Endodermal cell (in vitro differentiated cells): ENCODE measurements at regions not wholly inside any gene's neighbourhood (a gene's known extent, or its start where the extent isn't known, plus 50 kb on each side); places are given as distances from the start of the nearest gene placed in this dataset.
A peak's percentile ranks its signal among the peaks of the same experiment; 100 is the strongest.

Experiments used
- DNase-seq: peaks from one replicate; pipeline ENCODE4 v3.0.0-alpha.2; 2017
- H3K27ac ChIP-seq: 2 replicates; pipeline ENCODE4 v1.5.1; 2013; ENCODE audit warnings: mild to moderate bottlenecking, low read depth, low read length, moderate library complexity
- H3K27me3 ChIP-seq: 2 replicates; pipeline ENCODE4 v1.6.1; 2013; ENCODE audit warnings: mild to moderate bottlenecking, low read length, moderate library complexity; ENCODE audit not compliant: insufficient read depth, control insufficient read depth, poor library complexity, severe bottlenecking
- H3K36me3 ChIP-seq: 2 replicates; pipeline ENCODE4 v1.7.0; 2013; ENCODE audit warnings: mild to moderate bottlenecking, low read length, moderate library complexity; ENCODE audit not compliant: control insufficient read depth, insufficient read depth
- H3K4me1 ChIP-seq: one replicate; pipeline ENCODE4 v1.7.0; 2013; ENCODE audit warnings: low read length; ENCODE audit not compliant: control insufficient read depth, insufficient read depth
- H3K4me3 ChIP-seq: 2 replicates; pipeline ENCODE4 v1.5.1; 2013; ENCODE audit warnings: mild to moderate bottlenecking, low read length, moderate library complexity
- H3K9ac ChIP-seq: 2 replicates; pipeline ENCODE4 v1.6.1; 2013; ENCODE audit warnings: mild to moderate bottlenecking, low read length, moderate library complexity; ENCODE audit not compliant: poor library complexity, severe bottlenecking; ENCODE audit errors: extremely low read depth
- H3K9me3 ChIP-seq: 2 replicates; pipeline ENCODE4 v1.6.1; 2013; ENCODE audit warnings: mild to moderate bottlenecking, low read length, moderate library complexity; ENCODE audit not compliant: control insufficient read depth
- H3K27ac Mint-ChIP-seq: 2 replicates; pipeline ENCODE4 v1.8.0; 2020; ENCODE audit warnings: mixed read lengths
- H3K27me3 Mint-ChIP-seq: 2 replicates; pipeline ENCODE4 v1.8.0; 2021; ENCODE audit warnings: mild to moderate bottlenecking, mixed read lengths; ENCODE audit not compliant: insufficient read depth
- H3K36me3 Mint-ChIP-seq: 2 replicates; pipeline ENCODE4 v1.8.0; 2020; ENCODE audit warnings: low read depth, mixed read lengths
- H3K4me1 Mint-ChIP-seq: 2 replicates; pipeline ENCODE4 v1.8.0; 2020; ENCODE audit warnings: mixed read lengths
- H3K4me3 Mint-ChIP-seq: 2 replicates; pipeline ENCODE4 v1.8.0; 2020; ENCODE audit warnings: mild to moderate bottlenecking, moderate library complexity, mixed read lengths
- H3K9me3 Mint-ChIP-seq: 2 replicates; pipeline ENCODE4 v1.8.0; 2020; ENCODE audit warnings: mild to moderate bottlenecking, mixed read lengths
- WGBS, 2 experiments: methylation state at CpG; one replicate each; pipeline versions ENCODE4 v1.1.5 to v1.1.7; 2013; ENCODE audit warnings: missing lambda C conversion rate in 2 of 2, mixed read lengths in 1 of 2; ENCODE audit not compliant: insufficient coverage in 1 of 2, insufficient read length in 1 of 2; 5-methylcytosine and 5-hydroxymethylcytosine counted together
- TF ChIP-seq, protein P1 (sequence below): fragments of 200-600 bp; sonication (generic); conservative IDR thresholded peaks from 2 replicates; pipeline ENCODE4 v1.5.0; 2021; ENCODE audit warnings: antibody characterized with exemption, mild to moderate bottlenecking

DNA sequence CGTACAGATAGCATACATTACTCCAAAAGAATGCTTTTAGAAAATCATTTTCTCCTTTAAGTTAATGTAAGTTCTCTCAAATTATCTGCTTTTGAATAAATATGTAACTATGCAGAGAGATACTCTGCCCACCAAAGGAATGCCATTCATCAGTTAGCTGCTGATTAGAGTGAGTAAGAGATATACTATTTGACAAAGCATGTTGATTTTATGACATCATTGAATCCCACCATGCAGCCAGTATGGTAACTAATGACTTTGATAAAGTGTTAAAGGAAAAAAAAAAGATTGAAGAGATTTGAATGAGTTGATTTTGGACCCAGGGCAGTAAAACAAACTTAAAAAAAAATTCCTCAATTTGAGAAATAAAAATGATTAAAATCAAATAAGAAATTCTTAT lies 521.5 kb downstream of the SLITRK6 start:
- WGBS, 2 experiments, result 83% methylated on average over 1 of the region's 1 CpG; no CpG with 5 or more reads in 1 of the 2 experiments
- no peak overlapping the region for H3K4me3 Mint-ChIP-seq

DNA sequence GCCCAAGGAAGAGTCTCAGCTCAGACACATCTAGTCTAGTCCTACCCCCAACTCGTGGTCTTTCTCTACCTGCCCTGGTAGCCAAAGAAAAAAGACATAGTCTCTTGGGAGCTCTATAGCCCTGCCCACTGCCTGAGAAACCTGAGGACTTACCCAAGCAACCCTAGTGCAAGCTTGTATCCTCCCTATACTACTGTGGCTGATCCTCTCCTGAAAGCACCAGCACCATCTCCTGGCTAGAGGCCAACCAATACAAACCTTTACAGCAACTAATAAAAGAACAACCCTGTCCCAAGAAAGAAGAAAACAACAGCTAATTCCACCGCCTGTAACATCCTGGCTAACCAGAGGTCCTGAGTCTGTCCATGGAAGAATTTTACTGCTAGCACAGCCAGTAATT lies 532.4 kb downstream of the SLITRK6 start:
- no peaks in the 10 kb centered on the region for H3K4me1 ChIP-seq
- H3K9ac ChIP-seq, result no peak overlapping the region
- Mint-ChIP-seq H3K36me3 (no peaks in the 10 kb centered on the region), H3K4me1 (peaks cover 19% of the 10 kb centered on the region), H3K27ac (peak overlapping the region; percentile 52), H3K4me3 (no peak overlapping the region), H3K9me3 (no peaks in the 10 kb centered on the region), H3K27me3 (no peaks in the 10 kb centered on the region)
- H3K4me3 ChIP-seq, result no peak overlapping the region
- H3K9me3 ChIP-seq, result no peaks in the 10 kb centered on the region
- DNase-seq, result peak; percentile 68
- TF ChIP-seq, protein P1, sequence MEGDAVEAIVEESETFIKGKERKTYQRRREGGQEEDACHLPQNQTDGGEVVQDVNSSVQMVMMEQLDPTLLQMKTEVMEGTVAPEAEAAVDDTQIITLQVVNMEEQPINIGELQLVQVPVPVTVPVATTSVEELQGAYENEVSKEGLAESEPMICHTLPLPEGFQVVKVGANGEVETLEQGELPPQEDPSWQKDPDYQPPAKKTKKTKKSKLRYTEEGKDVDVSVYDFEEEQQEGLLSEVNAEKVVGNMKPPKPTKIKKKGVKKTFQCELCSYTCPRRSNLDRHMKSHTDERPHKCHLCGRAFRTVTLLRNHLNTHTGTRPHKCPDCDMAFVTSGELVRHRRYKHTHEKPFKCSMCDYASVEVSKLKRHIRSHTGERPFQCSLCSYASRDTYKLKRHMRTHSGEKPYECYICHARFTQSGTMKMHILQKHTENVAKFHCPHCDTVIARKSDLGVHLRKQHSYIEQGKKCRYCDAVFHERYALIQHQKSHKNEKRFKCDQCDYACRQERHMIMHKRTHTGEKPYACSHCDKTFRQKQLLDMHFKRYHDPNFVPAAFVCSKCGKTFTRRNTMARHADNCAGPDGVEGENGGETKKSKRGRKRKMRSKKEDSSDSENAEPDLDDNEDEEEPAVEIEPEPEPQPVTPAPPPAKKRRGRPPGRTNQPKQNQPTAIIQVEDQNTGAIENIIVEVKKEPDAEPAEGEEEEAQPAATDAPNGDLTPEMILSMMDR, result peak; percentile 63
- WGBS, 2 experiments, result 20 to 61% methylated on average over 1 to 2 of the region's 2 CpGs
- H3K27me3 ChIP-seq, result no peaks in the 10 kb centered on the region
- no peak overlapping the region for H3K27ac ChIP-seq
- H3K36me3 ChIP-seq, result no peaks in the 10 kb centered on the region

More for the DNA sequence above, 521.5 kb downstream of the SLITRK6 start:
- H3K27ac ChIP-seq, result no peak overlapping the region
- H3K4me3 ChIP-seq, result no peak overlapping the region
- TF ChIP-seq, protein P1, result no peak
- no peak overlapping the region for H3K9ac ChIP-seq
- Mint-ChIP-seq H3K9me3 (no peaks in the 10 kb centered on the region), H3K27me3 (no peaks in the 10 kb centered on the region), H3K4me1 (peaks cover 5% of the 10 kb centered on the region), H3K36me3 (no peaks in the 10 kb centered on the region), H3K27ac (peak overlapping the region; percentile 64)
- no peaks in the 10 kb centered on the region for H3K4me1 ChIP-seq
- H3K36me3 ChIP-seq, result no peaks in the 10 kb centered on the region
- H3K27me3 ChIP-seq, result no peaks in the 10 kb centered on the region
- DNase-seq, result no peak
- no peaks in the 10 kb centered on the region for H3K9me3 ChIP-seq

DNA sequence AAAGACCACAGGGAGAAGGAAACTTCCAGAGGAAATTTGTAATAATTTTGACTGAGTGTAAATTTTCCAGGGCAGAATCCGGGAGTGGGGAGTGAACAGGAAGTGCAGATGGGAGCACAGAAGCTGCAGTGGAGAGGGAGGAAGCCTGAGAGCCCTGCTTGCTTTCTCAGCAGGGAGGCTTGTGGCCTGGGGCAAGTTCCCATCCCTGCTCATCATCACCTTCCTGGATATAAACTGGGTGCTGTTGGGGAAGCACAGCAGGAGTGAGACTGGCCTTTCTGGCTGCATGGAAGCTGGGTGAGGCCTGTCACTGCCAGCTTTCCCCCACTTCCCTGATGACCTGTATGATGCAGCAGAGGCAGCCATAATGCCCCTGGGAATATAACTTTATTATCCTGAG lies 532.9 kb downstream of the SLITRK6 start:
- Histone ChIP-seq H3K4me1 (no peaks in the 10 kb centered on the region), H3K9me3 (no peaks in the 10 kb centered on the region), H3K27me3 (no peaks in the 10 kb centered on the region), H3K9ac (no peak overlapping the region), H3K27ac (no peak overlapping the region), H3K36me3 (no peaks in the 10 kb centered on the region), H3K4me3 (no peak overlapping the region)
- no peak overlapping the region for H3K4me3 Mint-ChIP-seq
- H3K9me3 Mint-ChIP-seq, result no peaks in the 10 kb centered on the region
- peaks cover 23% of the 10 kb centered on the region for H3K4me1 Mint-ChIP-seq
- no peaks in the 10 kb centered on the region for H3K36me3 Mint-ChIP-seq
- no peaks in the 10 kb centered on the region for H3K27me3 Mint-ChIP-seq
- DNase-seq, result peak; percentile 53
- no peak overlapping the region for H3K27ac Mint-ChIP-seq
- 65% methylated on average over 1 of the region's 1 CpG; no CpG with 5 or more reads in 1 of the 2 experiments for WGBS, 2 experiments
- TF ChIP-seq, protein P1, result no peak
